ENCODE measurements at regions not wholly inside any gene's neighbourhood (a gene's known extent, or its start where the extent isn't known, plus 50 kb on each side); places are given as distances from the start of the nearest gene placed in this dataset.
A peak's percentile ranks its signal among the peaks of the same experiment; 100 is the strongest.

- WGBS: 56% methylated on average over 4 of the region's 8 CpGs
- no peak overlapping the region for H2BK15ac ChIP-seq (ENCODE audit: low read depth, poor library complexity, severe bottlenecking)
Observed at GRCh38 chr2:3054066-3054465, 323.6 kb downstream of the EIPR1 start.

GRCh38 chr2:3051266-3051665 is 326.4 kb downstream of the EIPR1 start:
- no peak overlapping the region for H3K4me3 ChIP-seq (ENCODE audit: insufficient read depth in 1 of 2, low read depth in 1 of 2, low read length in 2 of 2)
- H3K79me1 ChIP-seq (replicated peaks; ENCODE audit: low read length, poor library complexity, severe bottlenecking): no peaks in the 10 kb centered on the region
- no peaks in the 10 kb centered on the region for H3K9me3 ChIP-seq (ENCODE audit: control insufficient read depth, low read length)
- H3K4ac ChIP-seq (ENCODE audit: low read depth in 1 of 2, low read length in 2 of 2): no peak overlapping the region
- H3K9ac ChIP-seq (ENCODE audit: low read length): no peak overlapping the region
- H3K23ac ChIP-seq (ENCODE audit: low read length in 2 of 2): no peak overlapping the region
- no peak overlapping the region for H4K8ac ChIP-seq (ENCODE audit: low read length)
- 67% methylated on average over 5 of the region's 5 CpGs for WGBS
- no peak overlapping the region for H3K27ac ChIP-seq (ENCODE audit: low read length, poor library complexity, severe bottlenecking)
- H2BK5ac ChIP-seq (ENCODE audit: low read depth, low read length, poor library complexity, severe bottlenecking): no peak overlapping the region
- H3K4me2 ChIP-seq (ENCODE audit: low read length, poor library complexity, severe bottlenecking): no peak overlapping the region
- no peak overlapping the region for H2BK12ac ChIP-seq (ENCODE audit: low read length in 2 of 2)
- no peaks in the 10 kb centered on the region for H3K27me3 ChIP-seq (ENCODE audit: control insufficient read depth in 1 of 2, insufficient read depth in 1 of 2, low read length in 2 of 2)
- H2AFZ ChIP-seq (ENCODE audit: low read depth, low read length): no peak overlapping the region
- no peaks in the 10 kb centered on the region for H3K4me1 ChIP-seq (ENCODE audit: control insufficient read depth, insufficient read depth, low read depth, low read length)
- H2BK120ac ChIP-seq (ENCODE audit: low read depth, low read length): no peak overlapping the region
- H3K18ac ChIP-seq (ENCODE audit: low read depth in 1 of 2, low read length in 2 of 2): no peak overlapping the region
- no peak overlapping the region for H2AK5ac ChIP-seq (ENCODE audit: low read length, severe bottlenecking)
- H4K91ac ChIP-seq (ENCODE audit: low read length): no peak overlapping the region
- H2BK15ac ChIP-seq (ENCODE audit: low read depth, poor library complexity, severe bottlenecking): no peak overlapping the region
- no peak for DNase-seq
- no peak overlapping the region for H3K14ac ChIP-seq (ENCODE audit: low read length in 2 of 2)
- no peaks in the 10 kb centered on the region for H3K36me3 ChIP-seq (ENCODE audit: control insufficient read depth in 1 of 2, insufficient read depth in 2 of 2, low read depth in 1 of 2, low read length in 2 of 2)

More at GRCh38 chr2:3054066-3054465, 323.6 kb downstream of the EIPR1 start:
- Histone ChIP-seq H2AK5ac (ENCODE audit: low read length, severe bottlenecking) (no peak overlapping the region), H3K27me3 (ENCODE audit: control insufficient read depth in 1 of 2, insufficient read depth in 1 of 2, low read length in 2 of 2) (no peaks in the 10 kb centered on the region), H3K79me1 (replicated peaks; ENCODE audit: low read length, poor library complexity, severe bottlenecking) (no peaks in the 10 kb centered on the region), H3K4me2 (ENCODE audit: low read length, poor library complexity, severe bottlenecking) (no peak overlapping the region), H2BK120ac (ENCODE audit: low read depth, low read length) (no peak overlapping the region), H2AFZ (ENCODE audit: low read depth, low read length) (no peak overlapping the region), H3K4ac (ENCODE audit: low read depth in 1 of 2, low read length in 2 of 2) (no peak overlapping the region), H3K36me3 (ENCODE audit: control insufficient read depth in 1 of 2, insufficient read depth in 2 of 2, low read depth in 1 of 2, low read length in 2 of 2) (no peaks in the 10 kb centered on the region), H3K9me3 (ENCODE audit: control insufficient read depth, low read length) (no peaks in the 10 kb centered on the region), H2BK12ac (ENCODE audit: low read length in 2 of 2) (no peak overlapping the region), H3K23ac (ENCODE audit: low read length in 2 of 2) (no peak overlapping the region), H3K4me1 (ENCODE audit: control insufficient read depth, insufficient read depth, low read depth, low read length) (no peaks in the 10 kb centered on the region), H2BK5ac (ENCODE audit: low read depth, low read length, poor library complexity, severe bottlenecking) (no peak overlapping the region), H3K4me3 (ENCODE audit: insufficient read depth in 1 of 2, low read depth in 1 of 2, low read length in 2 of 2) (no peak overlapping the region), H3K18ac (ENCODE audit: low read depth in 1 of 2, low read length in 2 of 2) (no peak overlapping the region), H3K27ac (ENCODE audit: low read length, poor library complexity, severe bottlenecking) (no peak overlapping the region), H4K91ac (ENCODE audit: low read length) (no peak overlapping the region), H4K8ac (ENCODE audit: low read length) (no peak overlapping the region), H3K14ac (ENCODE audit: low read length in 2 of 2) (no peak overlapping the region), H3K9ac (ENCODE audit: low read length) (no peak overlapping the region)
- DNase-seq: no peak

GRCh38 chr2:3046170-3046865 is 331.3 kb downstream of the EIPR1 start:
- DNase-seq: no peak
- Histone ChIP-seq H3K36me3 (ENCODE audit: control insufficient read depth in 1 of 2, insufficient read depth in 2 of 2, low read depth in 1 of 2, low read length in 2 of 2) (no peaks in the 10 kb centered on the region), H2BK120ac (ENCODE audit: low read depth, low read length) (no peak overlapping the region), H3K9ac (ENCODE audit: low read length) (no peak overlapping the region), H2BK15ac (ENCODE audit: low read depth, poor library complexity, severe bottlenecking) (no peak overlapping the region), H3K27ac (ENCODE audit: low read length, poor library complexity, severe bottlenecking) (no peak overlapping the region), H2BK12ac (ENCODE audit: low read length in 2 of 2) (no peak overlapping the region), H2AFZ (ENCODE audit: low read depth, low read length) (no peak overlapping the region), H3K14ac (ENCODE audit: low read length in 2 of 2) (no peak overlapping the region), H4K91ac (ENCODE audit: low read length) (no peak overlapping the region), H3K23ac (ENCODE audit: low read length in 2 of 2) (no peak overlapping the region), H3K4me2 (ENCODE audit: low read length, poor library complexity, severe bottlenecking) (no peak overlapping the region), H3K27me3 (ENCODE audit: control insufficient read depth in 1 of 2, insufficient read depth in 1 of 2, low read length in 2 of 2) (no peaks in the 10 kb centered on the region), H3K4ac (ENCODE audit: low read depth in 1 of 2, low read length in 2 of 2) (no peak overlapping the region), H3K4me1 (ENCODE audit: control insufficient read depth, insufficient read depth, low read depth, low read length) (no peaks in the 10 kb centered on the region), H4K8ac (ENCODE audit: low read length) (no peak overlapping the region), H2AK5ac (ENCODE audit: low read length, severe bottlenecking) (no peak overlapping the region), H3K18ac (ENCODE audit: low read depth in 1 of 2, low read length in 2 of 2) (no peak overlapping the region), H3K9me3 (ENCODE audit: control insufficient read depth, low read length) (peaks cover 2% of the 10 kb centered on the region), H2BK5ac (ENCODE audit: low read depth, low read length, poor library complexity, severe bottlenecking) (no peak overlapping the region), H3K4me3 (ENCODE audit: insufficient read depth in 1 of 2, low read depth in 1 of 2, low read length in 2 of 2) (no peak overlapping the region), H3K79me1 (replicated peaks; ENCODE audit: low read length, poor library complexity, severe bottlenecking) (no peaks in the 10 kb centered on the region)
- 89% methylated on average over 14 of the region's 14 CpGs for WGBS

- Histone ChIP-seq H3K14ac (ENCODE audit: low read length in 2 of 2) (no peak overlapping the region), H3K4me1 (ENCODE audit: control insufficient read depth, insufficient read depth, low read depth, low read length) (no peaks in the 10 kb centered on the region), H3K23ac (ENCODE audit: low read length in 2 of 2) (no peak overlapping the region), H2AFZ (ENCODE audit: low read depth, low read length) (no peak overlapping the region), H3K9me3 (ENCODE audit: control insufficient read depth, low read length) (peaks cover 2% of the 10 kb centered on the region), H3K18ac (ENCODE audit: low read depth in 1 of 2, low read length in 2 of 2) (no peak overlapping the region), H2BK120ac (ENCODE audit: low read depth, low read length) (no peak overlapping the region), H3K27ac (ENCODE audit: low read length, poor library complexity, severe bottlenecking) (no peak overlapping the region), H3K36me3 (ENCODE audit: control insufficient read depth in 1 of 2, insufficient read depth in 2 of 2, low read depth in 1 of 2, low read length in 2 of 2) (no peaks in the 10 kb centered on the region), H3K4me2 (ENCODE audit: low read length, poor library complexity, severe bottlenecking) (no peak overlapping the region), H2AK5ac (ENCODE audit: low read length, severe bottlenecking) (no peak overlapping the region), H2BK15ac (ENCODE audit: low read depth, poor library complexity, severe bottlenecking) (no peak overlapping the region), H3K9ac (ENCODE audit: low read length) (no peak overlapping the region), H3K27me3 (ENCODE audit: control insufficient read depth in 1 of 2, insufficient read depth in 1 of 2, low read length in 2 of 2) (no peaks in the 10 kb centered on the region), H3K4me3 (ENCODE audit: insufficient read depth in 1 of 2, low read depth in 1 of 2, low read length in 2 of 2) (no peak overlapping the region), H3K79me1 (replicated peaks; ENCODE audit: low read length, poor library complexity, severe bottlenecking) (no peaks in the 10 kb centered on the region), H3K4ac (ENCODE audit: low read depth in 1 of 2, low read length in 2 of 2) (no peak overlapping the region), H4K8ac (ENCODE audit: low read length) (no peak overlapping the region), H4K91ac (ENCODE audit: low read length) (peak overlapping the region; percentile 37), H2BK12ac (ENCODE audit: low read length in 2 of 2) (no peak overlapping the region), H2BK5ac (ENCODE audit: low read depth, low read length, poor library complexity, severe bottlenecking) (no peak overlapping the region)
- WGBS: 80% methylated on average over 10 of the region's 10 CpGs
- DNase-seq: no peak
Observed at GRCh38 chr2:3045318-3045921, 332.2 kb downstream of the EIPR1 start.

Measured in mesenchymal stem cell (in vitro differentiated cells and primary cell).